Hepatocyte (in vitro differentiated cells): ENCODE measurements at regions not wholly inside any gene's neighbourhood (a gene's known extent, or its start where the extent isn't known, plus 50 kb on each side); places are given as distances from the start of the nearest gene placed in this dataset.

Source experiments
- EZH2 ChIP-seq: fragments of 200-600 bp; sonication (generic); IDR thresholded peaks from 2 replicates; pipeline ENCODE4 v1.6.1; 2016; ENCODE audit warnings: antibody characterized with exemption, mild to moderate bottlenecking, borderline replicate concordance
- EZH2phosphoT487 ChIP-seq: fragments of 200-600 bp; sonication (generic); IDR thresholded peaks from one replicate; pipeline ENCODE4 v1.6.1; 2018; ENCODE audit warnings: antibody characterized with exemption, mild to moderate bottlenecking, low read depth, moderate library complexity; ENCODE audit not compliant: unreplicated experiment, severe bottlenecking
- TF ChIP-seq, protein P1 (sequence below): fragments of 200-600 bp; sonication (generic); IDR thresholded peaks from 2 replicates; pipeline ENCODE4 v1.5.1; 2016; ENCODE audit warnings: antibody characterized with exemption, mild to moderate bottlenecking; ENCODE audit not compliant: poor library complexity

DNA sequence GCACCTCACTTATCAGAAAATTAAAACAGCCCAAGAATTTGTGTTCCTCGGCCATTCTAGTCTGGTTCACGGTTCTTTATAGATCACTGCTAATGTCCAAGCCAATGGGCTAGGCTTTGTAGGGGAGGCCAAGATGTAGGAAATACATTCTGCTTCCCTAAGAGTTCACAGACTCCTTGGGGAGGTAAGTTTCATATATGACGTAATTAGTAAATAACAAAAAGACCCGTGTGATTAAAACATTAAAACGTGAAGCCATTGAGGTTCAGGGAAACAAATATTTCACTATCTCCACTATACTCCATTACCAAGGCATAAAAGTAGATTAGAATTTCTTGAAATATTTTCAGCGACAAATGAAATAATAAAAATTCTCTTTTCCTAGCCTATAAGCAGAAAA lies 272.5 kb upstream of the KLHL29 start:
- TF ChIP-seq, protein P1, sequence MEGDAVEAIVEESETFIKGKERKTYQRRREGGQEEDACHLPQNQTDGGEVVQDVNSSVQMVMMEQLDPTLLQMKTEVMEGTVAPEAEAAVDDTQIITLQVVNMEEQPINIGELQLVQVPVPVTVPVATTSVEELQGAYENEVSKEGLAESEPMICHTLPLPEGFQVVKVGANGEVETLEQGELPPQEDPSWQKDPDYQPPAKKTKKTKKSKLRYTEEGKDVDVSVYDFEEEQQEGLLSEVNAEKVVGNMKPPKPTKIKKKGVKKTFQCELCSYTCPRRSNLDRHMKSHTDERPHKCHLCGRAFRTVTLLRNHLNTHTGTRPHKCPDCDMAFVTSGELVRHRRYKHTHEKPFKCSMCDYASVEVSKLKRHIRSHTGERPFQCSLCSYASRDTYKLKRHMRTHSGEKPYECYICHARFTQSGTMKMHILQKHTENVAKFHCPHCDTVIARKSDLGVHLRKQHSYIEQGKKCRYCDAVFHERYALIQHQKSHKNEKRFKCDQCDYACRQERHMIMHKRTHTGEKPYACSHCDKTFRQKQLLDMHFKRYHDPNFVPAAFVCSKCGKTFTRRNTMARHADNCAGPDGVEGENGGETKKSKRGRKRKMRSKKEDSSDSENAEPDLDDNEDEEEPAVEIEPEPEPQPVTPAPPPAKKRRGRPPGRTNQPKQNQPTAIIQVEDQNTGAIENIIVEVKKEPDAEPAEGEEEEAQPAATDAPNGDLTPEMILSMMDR, result no peak
- no peak for TF ChIP-seq EZH2
- no peak for TF ChIP-seq EZH2phosphoT487
